ENCODE measurements at regions not wholly inside any gene's neighbourhood (a gene's known extent, or its start where the extent isn't known, plus 50 kb on each side); places are given as distances from the start of the nearest gene placed in this dataset.

- DNase-seq: no peak
Measured at GRCh38 chr11:134463716-134464115, 51.7 kb upstream of the B3GAT1 start.

Data from CD4-positive, alpha-beta T cell treated with Interleukin-21 for 1 hour (primary cell).